ENCODE measurements at regions not wholly inside any gene's neighbourhood (a gene's known extent, or its start where the extent isn't known, plus 50 kb on each side); places are given as distances from the start of the nearest gene placed in this dataset.

- no peak for DNase-seq
Observed at GRCh38 chr17:68737761-68738443, 136.7 kb upstream of the FAM20A start.

DNA sequence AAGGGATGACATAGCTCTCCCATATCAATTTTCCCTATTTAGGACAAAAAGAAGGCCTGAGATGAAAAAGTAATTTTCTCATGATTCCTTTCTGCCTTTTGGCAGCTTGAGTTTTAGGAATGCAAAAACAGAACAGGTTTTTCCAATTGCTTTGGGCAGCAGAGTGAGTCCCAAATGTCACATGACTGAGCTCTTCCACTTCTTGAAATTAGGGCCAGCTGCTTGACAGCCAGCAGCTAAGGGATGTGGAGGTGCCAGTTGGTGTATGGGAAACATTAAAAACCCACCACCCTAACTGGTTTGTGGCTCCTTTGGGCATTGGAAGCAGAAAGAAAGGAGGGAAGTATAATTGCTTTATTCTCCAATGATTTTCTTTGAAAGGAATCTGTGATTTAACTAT lies 133.8 kb upstream of the FAM20A start:
- no peak for DNase-seq

DNA sequence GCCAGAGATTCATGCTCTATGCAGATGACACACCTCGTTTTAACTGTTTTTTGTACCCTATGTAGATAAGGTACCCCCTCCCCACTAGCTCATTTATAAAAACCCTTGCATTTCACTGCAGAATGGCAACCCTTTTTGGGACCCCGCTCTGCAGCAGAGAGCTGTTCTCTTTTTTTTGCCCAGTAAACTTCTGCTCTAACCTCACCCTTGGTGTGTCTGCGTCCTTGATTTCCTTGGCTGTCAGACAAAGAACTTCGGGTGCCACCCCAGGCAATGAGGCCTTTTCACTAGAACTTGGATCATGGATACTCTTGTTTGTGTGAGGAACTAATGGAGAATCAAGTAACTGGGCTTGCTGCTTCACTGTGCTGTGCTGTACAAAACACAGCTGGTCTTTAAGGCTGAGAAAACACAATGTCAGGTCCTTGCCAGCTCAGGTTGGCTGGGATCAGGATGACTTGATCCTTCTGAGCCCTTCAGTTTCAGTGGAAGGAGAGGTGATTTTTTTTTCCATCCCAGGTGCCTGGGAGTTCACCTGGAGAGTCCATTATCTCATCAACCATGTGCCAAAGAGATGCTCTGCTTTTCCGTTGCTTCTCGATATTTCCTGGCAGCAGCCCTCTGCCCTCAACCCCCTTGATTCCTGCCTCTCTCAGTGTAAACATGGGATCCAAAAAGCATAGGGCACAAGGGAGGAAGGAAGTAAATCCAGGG lies 133.2 kb upstream of the FAM20A start:
- no peak for DNase-seq

DNA sequence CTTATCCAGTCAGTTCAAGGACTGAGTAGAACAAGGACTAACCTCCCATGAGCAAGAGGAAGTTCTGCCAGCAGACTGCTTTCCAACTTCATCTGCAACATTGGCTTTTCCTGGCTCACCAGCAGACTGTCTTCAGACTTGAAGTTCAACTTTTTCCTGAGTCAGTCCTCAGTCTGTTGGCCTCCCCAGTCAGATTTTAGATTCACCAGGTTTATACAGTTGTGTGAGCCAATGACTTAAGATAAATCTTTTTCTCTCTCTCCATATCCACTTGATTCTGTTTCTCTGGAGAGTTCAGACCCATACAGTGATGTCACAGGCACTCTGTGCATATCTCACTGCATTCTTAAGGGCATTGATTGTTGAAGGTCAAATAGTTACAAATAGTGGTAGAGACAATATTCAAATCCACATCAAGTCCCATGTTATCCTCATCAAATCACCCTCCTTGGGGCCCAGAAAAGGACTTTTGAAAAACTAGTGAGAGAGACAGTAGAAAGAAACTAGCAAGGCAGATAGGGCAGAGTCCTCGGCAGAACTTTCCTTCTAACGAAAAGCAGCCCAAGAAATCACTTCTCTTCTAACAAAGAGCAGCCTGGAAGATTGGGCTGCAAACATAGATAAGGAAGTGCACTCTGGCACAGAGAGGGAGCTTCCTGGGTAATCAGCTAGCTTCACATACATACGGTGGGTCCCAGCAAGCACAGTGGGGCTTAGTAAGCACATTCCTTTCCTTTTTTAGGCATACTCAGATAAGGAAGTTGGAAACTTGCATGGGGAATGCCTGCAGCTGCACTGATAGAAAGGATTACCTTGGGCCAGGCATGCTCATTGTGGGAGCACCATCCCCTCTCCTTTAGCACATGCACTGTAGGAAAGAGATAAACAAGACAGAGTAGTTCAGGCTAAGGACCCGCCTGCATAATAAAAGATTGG lies 132.3 kb upstream of the FAM20A start:
- DNase-seq: no peak

- DNase-seq: no peak
Observed at GRCh38 chr17:68732301-68732749, 131.2 kb upstream of the FAM20A start.

GRCh38 chr17:68731465-68731864 lies 130.3 kb upstream of the FAM20A start:
- DNase-seq: no peak

GRCh38 chr17:68719431-68719830 lies 118.3 kb upstream of the FAM20A start:
- DNase-seq: no peak

DNA sequence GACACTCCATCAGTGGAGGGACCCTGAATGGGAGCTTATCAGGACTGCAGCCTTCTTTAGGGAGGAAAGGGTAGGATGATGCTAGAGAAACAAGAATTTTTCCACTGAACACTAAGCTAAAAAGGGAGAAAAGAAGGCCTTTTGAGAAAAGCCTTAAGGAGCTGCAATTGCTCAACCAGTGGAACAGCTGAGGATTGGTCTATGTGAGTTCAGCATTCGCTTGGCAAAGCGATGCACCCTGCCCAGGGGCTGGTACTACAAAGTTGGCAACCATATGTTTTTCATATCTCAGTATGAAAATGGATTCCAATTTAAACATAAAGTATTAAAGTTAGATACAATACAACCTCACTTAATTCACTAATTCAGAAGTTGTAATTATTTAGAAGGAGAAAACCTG lies 117.8 kb upstream of the FAM20A start:
- no peak for DNase-seq

- DNase-seq: no peak
Observed at GRCh38 chr17:68718465-68718864, 117.3 kb upstream of the FAM20A start.

GRCh38 chr17:68714676-68715075 lies 113.5 kb upstream of the FAM20A start:
- DNase-seq: no peak

DNA sequence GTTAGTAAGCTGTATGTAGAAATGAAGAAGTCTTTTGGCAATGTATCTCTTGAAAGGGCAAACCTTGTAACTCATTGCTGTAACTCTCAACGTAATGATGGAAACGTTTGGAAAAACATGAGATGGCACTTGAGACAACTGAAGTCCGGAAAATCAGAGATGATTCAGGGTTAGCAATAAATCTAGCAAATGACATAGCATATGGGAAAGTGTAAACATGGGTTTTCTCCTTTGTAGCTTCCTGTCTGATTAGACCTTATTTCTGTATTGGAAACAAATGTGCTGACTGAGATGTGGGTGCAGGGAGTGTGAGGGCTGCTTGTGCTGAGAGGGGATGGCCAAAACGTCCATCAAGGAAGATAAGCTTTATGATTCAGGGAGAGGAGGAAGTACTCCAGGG lies 110.7 kb upstream of the FAM20A start:
- no peak for DNase-seq

DNA sequence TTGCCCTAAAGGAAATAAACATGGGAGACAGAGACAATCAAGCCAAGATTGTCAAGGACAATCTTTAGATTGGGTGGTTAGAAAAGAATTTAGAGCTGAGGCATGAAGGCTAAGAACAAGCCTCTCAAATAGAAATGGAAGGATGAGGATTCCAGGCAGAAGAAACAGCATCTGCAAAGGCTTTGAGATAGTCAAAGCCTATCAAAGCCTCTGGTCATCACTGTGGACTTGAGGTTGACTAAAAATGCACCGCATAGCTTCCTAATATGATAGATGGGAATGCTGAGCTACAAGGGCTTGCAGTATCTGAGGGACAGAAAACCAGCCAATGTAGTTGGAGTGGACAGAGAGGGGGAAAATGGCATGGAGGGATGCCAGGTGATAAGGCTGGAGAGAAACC lies 109.8 kb upstream of the FAM20A start:
- DNase-seq: no peak

GRCh38 chr17:68710035-68710780 lies 109.0 kb upstream of the FAM20A start:
- no peak for DNase-seq

- DNase-seq: no peak
Observed at GRCh38 chr17:68709461-68709860, 108.3 kb upstream of the FAM20A start.

- DNase-seq: no peak
Observed at GRCh38 chr17:68707031-68707430, 105.9 kb upstream of the FAM20A start.

GRCh38 chr17:68706356-68706920 lies 105.3 kb upstream of the FAM20A start:
- no peak for DNase-seq

GRCh38 chr17:68705714-68706076 lies 104.5 kb upstream of the FAM20A start:
- no peak for DNase-seq

- DNase-seq: no peak
Observed at GRCh38 chr17:68704871-68705713, 103.9 kb upstream of the FAM20A start.

- DNase-seq: no peak
Observed at GRCh38 chr17:68701046-68701445, 99.9 kb upstream of the FAM20A start.

DNA sequence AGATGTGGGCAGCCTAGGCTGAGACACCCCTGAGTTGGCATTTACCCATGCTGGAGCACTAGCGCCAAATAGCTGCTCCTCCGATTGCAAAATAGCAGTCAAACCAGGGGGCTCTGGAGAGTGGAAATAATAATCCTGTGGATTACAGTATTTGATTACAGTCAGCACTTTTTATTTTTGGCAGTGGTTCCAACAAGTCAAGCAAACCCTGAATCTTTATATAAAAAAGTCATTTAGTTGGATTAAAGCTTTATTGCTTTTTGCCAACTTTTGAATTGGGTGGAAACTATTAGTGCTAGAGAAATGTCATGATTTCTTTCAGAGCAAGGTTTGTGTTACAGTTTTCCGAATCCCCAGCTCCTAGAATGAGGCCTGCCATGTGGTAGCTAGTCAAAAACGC lies 99.3 kb upstream of the FAM20A start:
- no peak for DNase-seq

GRCh38 chr17:68699936-68700335 lies 98.8 kb upstream of the FAM20A start:
- no peak for DNase-seq

DNA sequence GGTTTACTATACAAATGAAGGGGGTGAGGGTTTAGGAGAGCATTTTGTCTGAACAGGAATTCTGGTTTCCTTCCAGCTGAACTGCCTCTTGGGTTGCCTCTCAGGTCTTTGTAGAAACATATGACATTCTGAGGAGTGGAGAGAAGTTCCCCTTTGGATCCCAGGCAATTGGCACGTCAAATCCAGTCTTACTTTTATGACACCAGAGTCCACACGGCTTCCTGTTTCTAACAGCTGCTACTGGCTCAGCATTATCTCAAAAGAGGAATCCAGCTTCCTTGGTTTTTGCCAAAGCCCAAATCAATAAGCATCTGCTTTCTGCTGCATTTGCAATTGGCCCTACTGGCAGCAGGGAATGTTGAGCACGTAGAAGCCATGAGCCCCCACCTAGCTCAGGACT lies 97.6 kb upstream of the FAM20A start:
- no peak for DNase-seq

Data from CD4-positive, alpha-beta T cell treated with Interleukin-21 for 1 hour (primary cell).